ENCODE measurements at regions not wholly inside any gene's neighbourhood (a gene's known extent, or its start where the extent isn't known, plus 50 kb on each side); places are given as distances from the start of the nearest gene placed in this dataset.

GRCh38 chr10:130512936-130513335, 376.7 kb downstream of the GLRX3 start:
- no peak for TF ChIP-seq CTCF (IDR thresholded peaks at IDR 0.05)
- TF ChIP-seq POLR2A (IDR thresholded peaks at IDR 0.05): no peak
